GM12873 (cell line): ENCODE measurements at regions not wholly inside any gene's neighbourhood (a gene's known extent, or its start where the extent isn't known, plus 50 kb on each side); places are given as distances from the start of the nearest gene placed in this dataset.

Source experiments
- TF ChIP-seq, protein P1 (sequence below): IDR thresholded peaks from 2 replicates; pipeline ENCODE4 v1.5.1; 2012; ENCODE audit warnings: low read depth, mild to moderate bottlenecking, moderate library complexity, low read length, control low read depth; ENCODE audit not compliant: insufficient read depth; ENCODE audit errors: missing control alignments

- TF ChIP-seq, protein P1, sequence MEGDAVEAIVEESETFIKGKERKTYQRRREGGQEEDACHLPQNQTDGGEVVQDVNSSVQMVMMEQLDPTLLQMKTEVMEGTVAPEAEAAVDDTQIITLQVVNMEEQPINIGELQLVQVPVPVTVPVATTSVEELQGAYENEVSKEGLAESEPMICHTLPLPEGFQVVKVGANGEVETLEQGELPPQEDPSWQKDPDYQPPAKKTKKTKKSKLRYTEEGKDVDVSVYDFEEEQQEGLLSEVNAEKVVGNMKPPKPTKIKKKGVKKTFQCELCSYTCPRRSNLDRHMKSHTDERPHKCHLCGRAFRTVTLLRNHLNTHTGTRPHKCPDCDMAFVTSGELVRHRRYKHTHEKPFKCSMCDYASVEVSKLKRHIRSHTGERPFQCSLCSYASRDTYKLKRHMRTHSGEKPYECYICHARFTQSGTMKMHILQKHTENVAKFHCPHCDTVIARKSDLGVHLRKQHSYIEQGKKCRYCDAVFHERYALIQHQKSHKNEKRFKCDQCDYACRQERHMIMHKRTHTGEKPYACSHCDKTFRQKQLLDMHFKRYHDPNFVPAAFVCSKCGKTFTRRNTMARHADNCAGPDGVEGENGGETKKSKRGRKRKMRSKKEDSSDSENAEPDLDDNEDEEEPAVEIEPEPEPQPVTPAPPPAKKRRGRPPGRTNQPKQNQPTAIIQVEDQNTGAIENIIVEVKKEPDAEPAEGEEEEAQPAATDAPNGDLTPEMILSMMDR: no peak
These were observed 148.2 kb upstream of the RAI14 start for GRCh38 chr5:34507933-34508332.

DNA sequence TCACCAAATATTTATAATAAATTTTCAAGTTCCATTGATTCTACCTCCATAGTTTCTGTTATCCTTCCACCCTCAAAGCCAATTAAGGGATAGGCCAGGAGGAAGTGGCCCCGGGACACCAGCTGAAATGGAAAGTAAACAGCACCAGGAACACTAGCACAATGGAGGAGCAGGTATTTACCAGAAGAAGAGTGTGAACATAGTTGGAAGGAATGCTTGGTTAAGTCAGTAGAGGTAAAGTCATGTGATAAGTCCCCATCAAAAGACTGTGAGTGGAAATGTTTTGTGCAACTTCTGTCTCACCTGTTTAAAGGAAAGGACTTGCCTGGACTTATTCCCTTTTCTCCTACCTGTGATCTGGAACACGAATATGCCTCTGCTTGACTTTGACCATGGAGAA is 146.7 kb upstream of the RAI14 start:
- TF ChIP-seq, protein P1: no peak

- TF ChIP-seq, protein P1: no peak
These were observed 146.1 kb upstream of the RAI14 start for GRCh38 chr5:34510002-34510401.

GRCh38 chr5:34511063-34511462 is 145.1 kb upstream of the RAI14 start:
- TF ChIP-seq, protein P1: no peak

DNA sequence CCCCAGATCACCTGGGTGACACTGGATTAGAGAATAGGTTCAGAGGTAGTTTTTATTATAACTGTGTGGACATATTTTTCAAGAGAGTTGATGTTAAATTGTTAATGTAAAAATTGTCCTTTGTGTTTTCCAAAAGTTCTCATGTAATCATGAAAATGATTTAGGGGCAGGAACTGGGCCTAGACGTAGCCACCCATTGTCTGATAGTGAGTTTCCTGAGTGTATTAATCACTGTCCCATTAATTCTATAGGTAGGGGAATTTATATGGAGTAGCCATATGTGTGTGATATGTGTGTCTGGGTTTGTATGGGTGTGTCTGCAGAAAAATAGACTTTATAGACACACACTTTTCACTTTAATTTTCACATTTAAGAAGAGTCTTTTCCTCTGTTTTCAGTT is 144.6 kb upstream of the RAI14 start:
- TF ChIP-seq, protein P1: no peak

GRCh38 chr5:34511915-34512314 is 144.2 kb upstream of the RAI14 start:
- TF ChIP-seq, protein P1: no peak

DNA sequence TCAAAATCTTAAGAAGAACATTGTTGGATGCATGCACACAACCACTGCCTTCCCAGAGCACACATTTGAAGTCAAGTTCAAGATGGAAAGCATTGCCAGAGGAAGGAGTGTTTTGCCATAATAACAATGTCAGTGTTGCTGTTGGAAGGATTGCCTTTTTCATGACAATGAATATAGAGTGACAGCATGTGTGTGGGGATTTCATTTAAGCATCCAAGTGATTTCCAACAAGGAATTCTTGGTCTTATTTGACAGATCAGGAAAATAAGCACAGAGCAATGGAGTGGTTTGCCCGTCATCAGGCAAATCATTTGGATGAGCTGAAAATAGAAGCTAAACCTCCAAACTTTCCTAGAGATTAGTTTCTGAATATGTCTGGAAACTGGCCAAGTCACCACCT is 140.0 kb upstream of the RAI14 start:
- TF ChIP-seq, protein P1: no peak
